ENCODE measurements at regions not wholly inside any gene's neighbourhood (a gene's known extent, or its start where the extent isn't known, plus 50 kb on each side); places are given as distances from the start of the nearest gene placed in this dataset.
"Not testable (repeated sequence)": the region's sequence is repeated elsewhere in the genome, so short reads cannot be mapped to it uniquely, and the experiment has no call there.

DNA sequence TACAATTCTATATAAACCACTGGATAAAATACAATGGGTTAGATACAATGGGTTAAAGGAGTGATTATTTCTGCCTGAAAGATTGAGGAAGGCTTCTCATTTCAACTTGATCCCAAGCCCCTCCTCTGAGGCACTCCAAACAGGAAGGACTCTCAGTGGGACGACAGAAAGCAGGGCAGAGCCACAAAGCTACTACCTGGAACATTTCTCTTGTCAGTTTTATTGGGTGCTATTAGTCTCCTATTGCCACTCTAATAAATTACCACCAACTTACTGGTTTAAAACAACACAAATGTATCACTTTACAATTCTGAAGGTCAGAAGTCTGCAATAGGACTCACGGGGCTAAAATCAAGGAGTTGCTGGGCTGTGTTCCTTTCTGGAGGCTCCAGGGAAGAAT is 146.7 kb downstream of the MREG start:
- intact Hi-C loops (cut with DNase I), result no loop called here
- TF ChIP-seq, protein P1, sequence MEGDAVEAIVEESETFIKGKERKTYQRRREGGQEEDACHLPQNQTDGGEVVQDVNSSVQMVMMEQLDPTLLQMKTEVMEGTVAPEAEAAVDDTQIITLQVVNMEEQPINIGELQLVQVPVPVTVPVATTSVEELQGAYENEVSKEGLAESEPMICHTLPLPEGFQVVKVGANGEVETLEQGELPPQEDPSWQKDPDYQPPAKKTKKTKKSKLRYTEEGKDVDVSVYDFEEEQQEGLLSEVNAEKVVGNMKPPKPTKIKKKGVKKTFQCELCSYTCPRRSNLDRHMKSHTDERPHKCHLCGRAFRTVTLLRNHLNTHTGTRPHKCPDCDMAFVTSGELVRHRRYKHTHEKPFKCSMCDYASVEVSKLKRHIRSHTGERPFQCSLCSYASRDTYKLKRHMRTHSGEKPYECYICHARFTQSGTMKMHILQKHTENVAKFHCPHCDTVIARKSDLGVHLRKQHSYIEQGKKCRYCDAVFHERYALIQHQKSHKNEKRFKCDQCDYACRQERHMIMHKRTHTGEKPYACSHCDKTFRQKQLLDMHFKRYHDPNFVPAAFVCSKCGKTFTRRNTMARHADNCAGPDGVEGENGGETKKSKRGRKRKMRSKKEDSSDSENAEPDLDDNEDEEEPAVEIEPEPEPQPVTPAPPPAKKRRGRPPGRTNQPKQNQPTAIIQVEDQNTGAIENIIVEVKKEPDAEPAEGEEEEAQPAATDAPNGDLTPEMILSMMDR (IDR thresholded peaks at IDR 0.05), result no peak
- no peak for TF ChIP-seq POLR2A (IDR thresholded peaks at IDR 0.05)

DNA sequence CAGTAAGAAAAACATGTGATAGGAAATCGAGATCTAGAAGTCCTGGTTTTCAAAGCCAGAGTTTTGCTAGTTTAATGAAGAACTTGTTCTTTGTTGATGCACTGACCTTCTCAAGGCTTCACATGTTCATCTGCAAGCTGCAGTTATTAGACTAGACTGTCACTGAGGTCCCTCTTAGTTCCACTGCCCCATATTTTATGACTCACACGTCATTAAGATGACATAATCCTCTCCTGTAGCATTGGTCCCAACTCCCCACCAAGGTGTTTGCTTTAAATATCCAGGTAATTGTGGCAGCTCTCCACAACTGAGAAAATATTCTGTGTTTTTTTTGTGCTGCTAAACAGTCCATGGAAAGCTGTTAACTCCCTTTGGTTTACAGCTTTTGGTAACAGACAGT is 149.7 kb downstream of the MREG start:
- H3K27me3 ChIP-seq, result no peaks in the 10 kb centered on the region
- TF ChIP-seq POLR2A (IDR thresholded peaks at IDR 0.05), result no peak
- TF ChIP-seq, protein P1 (IDR thresholded peaks at IDR 0.05), result no peak
- WGBS, 2 donors, result 38 to 47% methylated on average over 2 of the region's 2 CpGs
- H3K27ac ChIP-seq, result no peak overlapping the region
- H3K4me3 ChIP-seq, result no peak overlapping the region
- DNase-seq, result no peak
- no peaks in the 10 kb centered on the region for H3K36me3 ChIP-seq
- no peaks in the 10 kb centered on the region for H3K4me1 ChIP-seq
- intact Hi-C loops (cut with DNase I), result no loop called here
- H3K9me3 ChIP-seq, result no peaks in the 10 kb centered on the region

More for the DNA sequence above, 146.7 kb downstream of the MREG start:
- H3K27ac ChIP-seq, result no peak overlapping the region
- no peaks in the 10 kb centered on the region for H3K9me3 ChIP-seq
- no peaks in the 10 kb centered on the region for H3K27me3 ChIP-seq
- no peak for DNase-seq
- 51 to 65% methylated on average over 2 of the region's 2 CpGs for WGBS, 2 donors
- H3K4me3 ChIP-seq, result no peak overlapping the region
- H3K4me1 ChIP-seq, result no peaks in the 10 kb centered on the region
- H3K36me3 ChIP-seq, result no peaks in the 10 kb centered on the region

DNA sequence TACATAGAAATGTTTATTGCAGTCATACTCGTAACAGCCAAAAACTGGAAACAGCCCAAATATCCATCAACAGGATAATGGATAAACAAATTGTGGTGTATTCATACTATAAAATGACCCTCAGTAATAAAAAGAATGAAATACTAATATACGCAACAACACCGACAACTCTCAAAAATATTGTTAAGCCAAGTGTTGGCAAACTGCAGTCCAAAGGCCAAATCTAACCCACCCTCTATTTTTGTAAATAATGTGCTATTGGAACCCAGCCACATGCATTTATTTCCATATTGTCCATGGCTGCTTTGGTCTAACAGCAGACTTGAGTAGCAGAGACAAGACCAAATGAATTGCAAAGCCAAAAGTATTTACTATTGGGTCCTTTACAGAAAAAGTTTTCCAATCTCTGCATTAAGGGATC is 151.0 kb downstream of the MREG start:
- TF ChIP-seq, protein P1 (IDR thresholded peaks at IDR 0.05), result no peak
- no peak for TF ChIP-seq POLR2A (IDR thresholded peaks at IDR 0.05)
- intact Hi-C loops (cut with DNase I), result no loop called here
- no peaks in the 10 kb centered on the region for H3K36me3 ChIP-seq
- no peaks in the 10 kb centered on the region for H3K9me3 ChIP-seq
- H3K4me1 ChIP-seq, result no peaks in the 10 kb centered on the region
- 66 to 71% methylated on average over 3 of the region's 3 CpGs for WGBS, 2 donors
- H3K27ac ChIP-seq, result no peak overlapping the region
- no peak overlapping the region for H3K4me3 ChIP-seq
- H3K27me3 ChIP-seq, result no peaks in the 10 kb centered on the region
- DNase-seq, result no peak

DNA sequence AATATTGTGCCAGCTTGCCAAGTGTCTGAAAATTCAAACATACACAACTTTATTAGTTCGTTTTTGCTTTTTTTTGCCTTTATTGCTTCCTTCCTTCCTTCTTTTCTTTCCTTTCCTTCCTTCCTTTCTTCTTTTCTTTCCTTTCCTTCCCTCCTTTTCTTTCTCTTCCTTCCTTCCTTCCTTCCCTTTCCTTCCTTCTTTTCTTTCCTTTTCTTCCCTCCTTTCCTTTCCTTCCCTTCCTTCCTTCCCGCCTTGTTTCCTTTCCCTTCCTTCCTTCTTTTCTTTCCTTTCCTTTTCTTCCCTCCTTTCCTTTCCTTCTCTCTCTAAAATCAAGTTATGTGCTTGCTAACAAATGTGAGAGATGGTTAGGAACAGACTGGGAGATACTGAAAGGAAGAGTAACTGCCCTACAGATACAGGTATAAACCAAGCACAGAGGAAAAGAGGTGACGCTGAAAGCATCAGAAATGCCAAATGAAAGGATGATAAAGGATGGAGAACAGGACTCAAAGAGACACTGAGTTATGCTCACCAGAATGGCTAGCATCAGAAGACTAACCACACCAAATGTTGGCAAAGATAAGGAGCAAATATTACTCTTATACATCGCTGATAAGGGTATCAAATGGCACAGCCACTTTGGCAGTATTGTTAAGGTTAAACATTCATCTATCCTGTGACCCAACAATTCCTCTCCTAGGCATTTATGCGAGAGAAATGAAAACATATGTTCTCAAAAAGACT is 151.6 kb downstream of the MREG start:
- DNase-seq, result no peak
- intact Hi-C loops (cut with DNase I), result no loop called here
- TF ChIP-seq POLR2A (IDR thresholded peaks at IDR 0.05), result no peak
- TF ChIP-seq, protein P1 (IDR thresholded peaks at IDR 0.05), result no peak
- Histone ChIP-seq H3K9me3 (no peaks in the 10 kb centered on the region), H3K27ac (no peak overlapping the region), H3K36me3 (no peaks in the 10 kb centered on the region), H3K27me3 (no peaks in the 10 kb centered on the region), H3K4me1 (no peaks in the 10 kb centered on the region), H3K4me3 (no peak overlapping the region)
- WGBS, 2 donors, result 77 to 79% methylated on average over 5 of the region's 5 CpGs

DNA sequence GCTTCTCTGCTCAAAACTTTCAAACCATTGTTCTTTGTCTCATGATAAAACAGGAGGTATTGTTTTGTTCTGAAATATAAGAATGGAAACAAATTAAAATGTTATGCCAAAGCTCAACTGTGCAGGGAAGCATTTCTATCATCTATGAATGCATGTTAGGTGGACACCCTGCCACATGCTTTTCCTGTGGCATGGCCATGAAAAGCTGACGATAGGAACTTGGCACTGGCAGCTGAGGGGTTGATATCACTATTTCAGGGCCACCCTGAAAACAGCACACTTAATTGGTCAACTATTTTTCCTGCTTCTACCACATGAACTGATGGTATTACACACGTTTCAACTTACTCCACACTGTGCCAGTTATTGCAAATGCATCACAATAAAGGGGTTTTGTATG is 157.3 kb downstream of the MREG start:
- H3K4me1 ChIP-seq, result no peaks in the 10 kb centered on the region
- intact Hi-C loops (cut with DNase I), result no loop called here
- no peaks in the 10 kb centered on the region for H3K27me3 ChIP-seq
- H3K4me3 ChIP-seq, result no peak overlapping the region
- H3K36me3 ChIP-seq, result no peaks in the 10 kb centered on the region
- H3K27ac ChIP-seq, result no peak overlapping the region
- no peak for DNase-seq
- WGBS, 2 donors, result 72 to 73% methylated on average over 2 of the region's 2 CpGs
- TF ChIP-seq, protein P1 (IDR thresholded peaks at IDR 0.05), result no peak
- no peak for TF ChIP-seq POLR2A (IDR thresholded peaks at IDR 0.05)
- H3K9me3 ChIP-seq, result no peaks in the 10 kb centered on the region

DNA sequence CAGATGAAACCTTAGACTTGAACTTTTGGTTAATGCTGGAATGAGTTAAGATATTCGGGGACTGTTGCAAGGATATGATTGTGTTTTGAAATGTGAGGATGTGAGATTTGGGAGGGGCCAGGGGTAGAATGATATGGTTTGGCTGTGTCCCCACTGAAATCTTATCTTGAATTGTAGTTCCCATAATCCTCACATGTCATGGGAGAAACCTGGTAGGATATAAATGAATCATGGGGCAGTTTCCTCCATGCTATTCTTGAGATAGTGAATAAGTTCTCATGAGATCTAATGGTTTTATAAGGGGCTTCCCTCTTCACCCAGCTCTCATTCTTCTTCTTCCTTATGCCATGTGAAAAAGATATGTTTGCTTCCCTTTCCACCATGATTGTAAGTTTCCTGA is 158.0 kb downstream of the MREG start:
- H3K27me3 ChIP-seq; DNase-seq; intact Hi-C loops (cut with DNase I); H3K4me3 ChIP-seq; H3K4me1 ChIP-seq; H3K36me3 ChIP-seq; H3K27ac ChIP-seq; H3K9me3 ChIP-seq: not testable (repeated sequence)
- 67 to 92% methylated on average over 1 of the region's 1 CpG for WGBS, 2 donors
